Right lobe of liver (tissue), 4 donors: ENCODE measurements at regions not wholly inside any gene's neighbourhood (a gene's known extent, or its start where the extent isn't known, plus 50 kb on each side); places are given as distances from the start of the nearest gene placed in this dataset.

Source experiments
- POLR2A ChIP-seq: fragments of 450-650 bp; IDR thresholded peaks from one replicate; pipeline ENCODE4 v1.6.1; 2017; ENCODE audit warnings: antibody characterized with exemption, mild to moderate bottlenecking
- TF ChIP-seq, protein P1 (sequence below), 4 donors: fragments of 200-600 bp in 3 of 4; fragments of 450-650 bp in 1 of 4; IDR thresholded peaks; one replicate each; pipeline versions ENCODE4 v1.5.1 to v1.8.0; 2016 to 2022; ENCODE audit warnings: antibody characterized with exemption in 4 of 4, mild to moderate bottlenecking in 2 of 4
- donor health status: DM: no; HTN: no; CAD: no.
- donor health status: DM: no; HTN: no; CAD: no.
- donor health status: DM: no; HTN: yes; CAD: no.

DNA sequence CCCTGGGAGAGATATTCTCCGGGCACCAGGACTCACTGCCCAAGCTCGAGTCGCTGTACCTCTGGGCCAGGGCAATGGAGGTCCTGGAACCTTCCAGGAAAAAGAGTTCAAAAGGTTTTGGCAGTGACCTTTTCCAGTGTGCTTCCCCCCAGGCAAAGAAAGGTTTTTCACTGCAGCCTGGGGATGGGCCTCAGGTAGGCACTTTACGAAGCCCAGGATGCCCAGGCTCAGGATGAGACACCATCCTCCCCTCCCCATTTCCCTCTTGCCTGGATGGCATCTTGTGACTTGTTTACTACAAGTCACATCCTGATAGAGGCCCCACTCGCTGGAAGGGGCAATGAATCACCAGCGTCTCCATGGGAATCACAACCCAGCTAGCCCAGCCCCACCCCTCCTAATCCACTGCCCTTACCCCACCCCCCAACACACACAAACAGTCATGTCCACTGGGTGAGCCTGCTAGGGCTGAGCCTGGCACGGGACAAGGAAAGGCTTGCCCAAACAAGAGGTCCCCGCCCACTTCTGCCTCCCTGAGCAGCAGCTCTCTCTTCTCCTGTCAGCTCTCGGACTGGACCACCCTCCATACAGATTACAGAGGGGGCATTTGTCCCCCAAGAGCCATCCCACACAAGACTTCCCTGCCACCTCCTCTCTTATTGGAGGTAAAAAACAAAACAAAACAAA is 93.8 kb upstream of the SMNDC1 start:
- no peak for TF ChIP-seq POLR2A
- TF ChIP-seq, protein P1, sequence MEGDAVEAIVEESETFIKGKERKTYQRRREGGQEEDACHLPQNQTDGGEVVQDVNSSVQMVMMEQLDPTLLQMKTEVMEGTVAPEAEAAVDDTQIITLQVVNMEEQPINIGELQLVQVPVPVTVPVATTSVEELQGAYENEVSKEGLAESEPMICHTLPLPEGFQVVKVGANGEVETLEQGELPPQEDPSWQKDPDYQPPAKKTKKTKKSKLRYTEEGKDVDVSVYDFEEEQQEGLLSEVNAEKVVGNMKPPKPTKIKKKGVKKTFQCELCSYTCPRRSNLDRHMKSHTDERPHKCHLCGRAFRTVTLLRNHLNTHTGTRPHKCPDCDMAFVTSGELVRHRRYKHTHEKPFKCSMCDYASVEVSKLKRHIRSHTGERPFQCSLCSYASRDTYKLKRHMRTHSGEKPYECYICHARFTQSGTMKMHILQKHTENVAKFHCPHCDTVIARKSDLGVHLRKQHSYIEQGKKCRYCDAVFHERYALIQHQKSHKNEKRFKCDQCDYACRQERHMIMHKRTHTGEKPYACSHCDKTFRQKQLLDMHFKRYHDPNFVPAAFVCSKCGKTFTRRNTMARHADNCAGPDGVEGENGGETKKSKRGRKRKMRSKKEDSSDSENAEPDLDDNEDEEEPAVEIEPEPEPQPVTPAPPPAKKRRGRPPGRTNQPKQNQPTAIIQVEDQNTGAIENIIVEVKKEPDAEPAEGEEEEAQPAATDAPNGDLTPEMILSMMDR (IDR thresholded peaks at IDR 0.05) = no peak
